ENCODE measurements at regions not wholly inside any gene's neighbourhood (a gene's known extent, or its start where the extent isn't known, plus 50 kb on each side); places are given as distances from the start of the nearest gene placed in this dataset.

DNA sequence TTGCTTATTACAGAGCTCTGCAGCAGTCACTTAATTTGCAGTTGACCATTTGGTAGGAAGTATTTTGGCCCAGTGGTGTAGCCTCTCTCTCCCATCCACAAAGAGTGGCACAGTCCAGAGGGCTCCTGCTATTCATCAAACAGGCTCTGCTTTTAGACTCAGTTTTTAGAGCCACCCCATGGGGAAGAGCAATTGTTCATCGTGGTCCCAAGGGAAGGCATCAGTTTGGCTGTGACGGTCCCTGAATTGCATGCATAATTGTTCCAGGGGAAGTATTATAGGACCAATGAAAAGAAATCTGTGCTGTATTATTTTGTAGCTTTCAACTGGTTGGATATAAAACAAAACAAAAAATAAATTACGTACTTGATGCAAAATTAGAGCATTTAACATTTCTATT is 799.0 kb downstream of the DACH1 start:
- peak in 1 of 3 experiments; percentile 34 for DNase-seq

DNA sequence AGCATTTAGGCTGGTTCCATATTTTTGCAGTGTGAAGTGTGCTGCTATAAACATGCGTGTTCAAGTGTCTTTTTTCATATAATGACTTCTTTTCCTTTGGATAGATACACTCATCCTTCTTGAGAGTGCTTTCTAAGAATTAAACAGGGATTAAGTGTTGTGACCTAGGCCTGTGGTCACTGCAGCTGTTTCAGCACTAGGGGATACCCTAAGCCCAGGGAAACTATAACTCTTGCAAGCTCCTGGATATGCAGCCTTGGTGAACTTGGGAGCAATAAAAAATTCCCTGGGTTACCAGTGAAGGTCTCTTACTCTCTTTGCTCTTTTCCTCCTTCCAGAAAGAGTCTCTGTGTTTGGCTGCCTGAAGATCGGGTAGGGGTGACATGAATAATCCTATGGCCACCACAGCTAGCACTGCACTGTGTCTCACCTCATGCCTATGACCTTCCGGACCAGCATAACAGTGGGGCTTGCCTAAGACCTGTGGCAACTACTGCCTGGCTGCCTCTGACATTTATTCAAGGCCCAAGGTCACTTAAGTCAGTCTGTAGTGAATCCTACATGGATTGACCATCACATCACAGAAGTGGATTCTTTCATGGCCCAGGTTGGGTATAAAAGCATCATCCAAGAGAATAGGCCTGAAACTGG is 799.7 kb downstream of the DACH1 start:
- DNase-seq = peak in 1 of 3 experiments; percentile 66

DNA sequence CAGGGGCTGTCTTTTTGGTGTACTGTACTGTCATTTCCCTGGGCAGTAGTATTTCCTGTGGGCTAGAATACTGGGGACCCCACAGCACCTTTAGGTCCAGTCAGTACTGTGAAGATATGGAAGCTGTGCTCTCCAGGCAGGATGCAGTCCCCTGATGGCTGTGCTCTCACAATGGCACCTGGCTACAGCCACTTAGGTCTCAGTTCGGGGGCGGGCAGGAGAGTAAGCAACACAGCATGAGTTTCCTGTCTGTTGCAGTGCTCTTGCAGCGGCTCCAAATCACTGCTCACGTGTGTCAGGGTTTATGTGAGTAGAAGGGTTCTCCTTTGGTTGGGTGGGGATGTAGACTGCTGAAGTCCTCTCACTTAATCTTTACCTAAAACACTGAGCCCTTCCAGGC is 810.4 kb downstream of the DACH1 start:
- DNase-seq = peak in 2 of 3 experiments; percentile 16 to 28

DNA sequence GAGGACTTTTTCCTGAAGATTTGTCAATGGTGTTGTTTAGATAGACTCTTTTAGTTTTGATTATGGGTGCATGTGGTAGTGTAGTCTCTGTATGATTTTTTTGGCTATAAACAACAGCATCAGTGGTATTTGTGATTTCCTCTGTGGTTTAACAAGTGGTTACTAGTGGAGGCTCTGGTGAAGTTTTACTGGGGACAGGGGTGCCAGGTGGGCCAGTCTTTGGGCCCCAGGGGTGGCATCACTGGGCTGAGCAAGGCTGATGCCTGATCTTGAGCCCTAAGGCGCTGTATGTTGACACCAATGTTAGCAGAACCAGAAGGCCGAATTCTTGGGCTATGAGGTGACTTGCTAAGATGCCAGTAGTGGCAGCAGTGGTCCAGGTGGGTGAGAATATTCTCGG is 811.4 kb downstream of the DACH1 start:
- DNase-seq = no peak

DNA sequence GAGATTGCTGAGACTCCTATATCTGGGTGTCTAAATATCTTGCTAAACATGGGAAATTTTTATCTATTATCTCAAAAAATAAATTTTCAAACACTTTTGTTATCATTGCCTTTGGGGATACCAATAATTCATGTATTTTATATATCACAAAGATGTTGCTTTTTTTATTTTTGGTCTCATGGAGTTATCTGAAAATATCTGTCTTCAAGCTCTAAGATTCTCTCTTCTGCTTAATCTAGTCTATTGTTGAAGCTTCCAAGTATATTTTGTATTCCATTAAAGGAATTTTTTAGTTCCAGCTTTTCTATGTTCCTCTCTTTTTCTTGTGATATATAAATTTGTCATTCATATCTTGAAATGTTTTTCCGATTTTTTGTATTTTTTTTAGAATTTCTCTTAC is 812.0 kb downstream of the DACH1 start:
- no peak for DNase-seq

DNA sequence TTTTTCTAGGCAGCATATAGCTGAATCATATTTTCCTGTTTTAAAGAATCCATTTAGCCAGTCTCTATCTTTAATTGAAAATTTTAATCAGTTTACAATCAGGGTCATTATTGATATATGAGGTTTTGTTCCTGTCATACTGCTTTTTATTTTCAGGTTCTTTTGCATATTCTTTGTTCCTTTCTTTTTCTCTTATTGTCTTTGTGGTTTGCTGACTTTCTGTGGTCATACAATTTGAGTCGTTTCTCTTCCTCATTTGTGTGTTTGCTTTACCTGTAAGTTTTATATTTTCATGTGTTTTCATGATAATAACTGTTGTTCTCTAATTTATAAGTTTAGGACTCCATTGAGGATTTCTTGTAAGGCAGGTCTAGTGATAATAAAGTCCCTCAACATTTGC is 812.6 kb downstream of the DACH1 start:
- DNase-seq = no peak

DNA sequence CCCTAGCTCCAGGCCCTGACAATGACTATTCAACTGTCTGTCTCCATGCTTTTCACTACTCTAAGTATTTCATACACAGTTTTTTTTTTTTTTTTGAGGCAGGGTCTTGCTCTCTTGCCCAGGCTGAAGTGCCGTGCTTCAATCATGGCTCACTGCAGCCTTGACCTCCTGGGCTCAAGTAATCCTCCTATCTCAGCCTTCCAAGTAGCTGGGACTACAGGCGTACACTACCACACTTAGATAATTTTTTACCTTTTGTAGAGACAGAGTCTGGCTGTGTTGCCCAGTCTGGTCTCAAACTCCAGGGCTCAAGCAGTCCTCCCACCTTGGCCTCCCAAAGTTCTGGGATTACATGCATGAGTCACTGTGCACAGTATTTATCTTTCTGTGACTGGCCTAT is 815.4 kb downstream of the DACH1 start:
- DNase-seq = no peak

DNA sequence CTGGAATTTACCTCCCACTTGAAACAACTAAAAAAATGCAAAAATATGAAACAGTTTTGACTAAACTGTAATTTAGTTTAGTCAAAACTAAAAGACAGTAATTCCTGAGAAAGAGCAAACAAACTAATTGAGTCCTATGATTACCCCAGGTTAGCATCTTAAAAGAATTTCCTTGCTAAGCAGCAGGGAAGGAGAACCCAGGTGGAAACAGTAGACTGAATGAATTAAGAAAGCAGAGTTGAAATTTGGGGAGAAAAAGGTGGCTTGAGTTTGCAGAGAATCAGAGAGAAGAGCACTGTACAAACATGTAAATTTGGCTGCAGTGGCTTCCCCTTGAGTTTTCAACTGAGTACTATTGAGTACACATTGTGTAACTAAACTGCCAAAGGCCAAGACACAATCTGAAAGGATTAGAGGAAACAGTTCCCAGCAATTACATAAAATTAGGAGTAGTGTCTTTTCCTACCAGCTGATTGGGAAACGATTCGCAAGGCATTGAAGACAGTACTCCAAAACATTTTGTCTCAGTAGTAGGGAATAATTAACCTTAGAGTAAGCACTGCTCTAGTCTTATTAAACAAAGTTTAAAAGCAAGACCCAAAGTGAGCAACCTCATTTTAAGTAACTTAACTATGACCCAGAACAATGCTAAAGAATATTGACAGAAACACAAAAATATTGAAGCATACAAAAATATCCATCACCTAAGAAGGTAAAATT is 820.5 kb downstream of the DACH1 start:
- peak in 1 of 3 experiments; percentile 34 for DNase-seq

DNA sequence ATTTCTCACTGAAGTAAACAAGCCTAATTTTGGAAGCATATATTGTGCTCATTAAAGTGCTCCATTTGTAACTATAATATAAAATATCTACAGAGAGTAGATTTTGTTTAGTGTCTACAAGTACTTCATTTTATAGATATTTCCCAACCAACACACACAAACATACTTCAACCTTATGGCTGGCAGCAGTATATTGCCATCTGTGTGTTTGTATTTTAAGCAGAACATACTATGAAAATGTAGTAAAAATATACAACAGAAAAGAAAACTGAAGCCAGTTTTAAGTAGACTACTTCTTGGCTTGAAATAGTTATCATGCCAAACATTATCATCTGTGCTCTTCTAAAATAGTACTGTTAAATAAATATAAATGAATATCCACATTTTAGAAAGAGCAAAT is 821.9 kb downstream of the DACH1 start:
- DNase-seq = no peak

DNA sequence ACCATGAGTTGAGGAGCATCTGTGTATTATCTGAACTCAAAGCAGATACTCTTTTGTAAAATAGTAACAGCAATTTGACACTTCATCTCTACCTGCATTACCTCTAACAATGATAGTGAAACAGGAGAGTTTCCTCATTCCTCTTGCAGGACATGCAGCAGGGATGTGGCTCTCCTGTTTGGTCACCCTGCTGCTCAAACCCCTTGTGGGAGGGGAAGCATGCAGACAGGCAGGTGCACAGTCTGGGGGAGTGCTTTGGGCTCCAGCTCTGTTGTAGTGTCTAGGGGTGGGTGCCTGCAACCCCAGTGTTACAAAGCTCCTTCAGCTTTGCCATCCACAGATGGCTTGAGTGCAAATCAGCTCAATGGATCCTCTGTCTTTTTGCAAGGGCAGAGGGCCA is 827.6 kb downstream of the DACH1 start:
- DNase-seq = no peak

DNA sequence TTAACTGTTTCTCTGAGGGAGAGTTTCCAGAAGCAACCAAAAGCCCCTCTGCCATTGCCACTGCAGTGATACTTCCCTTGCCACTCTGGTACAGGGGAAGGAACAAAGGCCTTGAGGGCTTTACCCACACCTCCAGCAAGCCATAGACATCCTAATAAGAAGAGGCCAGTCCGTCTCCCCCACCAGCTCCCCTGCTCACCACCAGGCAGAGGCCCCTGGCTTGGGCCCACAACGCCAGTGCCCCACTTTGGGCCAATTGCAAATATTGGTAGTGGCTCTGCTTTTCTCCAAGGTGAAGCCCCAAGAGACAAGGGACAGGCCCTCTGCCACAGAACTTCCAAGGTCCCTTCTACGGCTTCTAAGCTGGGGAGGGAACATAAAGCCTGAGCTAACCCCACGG is 833.0 kb downstream of the DACH1 start:
- no peak for DNase-seq

DNA sequence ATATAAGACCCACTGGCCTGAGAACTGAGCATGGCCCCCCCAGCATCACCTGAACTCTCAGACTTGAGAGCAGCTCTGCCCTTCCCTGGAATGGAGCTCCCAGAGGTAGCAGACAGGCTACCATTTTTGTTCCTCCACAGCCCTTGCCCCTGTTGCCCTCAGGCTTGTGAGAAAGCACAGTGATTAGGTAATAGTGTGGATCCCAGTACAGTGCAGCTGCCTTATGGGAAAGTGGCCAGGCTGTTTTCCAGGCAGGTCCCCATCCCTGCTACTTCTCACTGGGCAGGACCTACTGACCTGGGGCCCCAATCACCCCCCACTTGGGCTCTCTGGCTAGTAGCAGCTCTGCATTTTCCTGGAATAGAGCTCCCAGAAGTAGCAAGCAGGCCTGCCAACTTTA is 834.0 kb downstream of the DACH1 start:
- DNase-seq = no peak

DNA sequence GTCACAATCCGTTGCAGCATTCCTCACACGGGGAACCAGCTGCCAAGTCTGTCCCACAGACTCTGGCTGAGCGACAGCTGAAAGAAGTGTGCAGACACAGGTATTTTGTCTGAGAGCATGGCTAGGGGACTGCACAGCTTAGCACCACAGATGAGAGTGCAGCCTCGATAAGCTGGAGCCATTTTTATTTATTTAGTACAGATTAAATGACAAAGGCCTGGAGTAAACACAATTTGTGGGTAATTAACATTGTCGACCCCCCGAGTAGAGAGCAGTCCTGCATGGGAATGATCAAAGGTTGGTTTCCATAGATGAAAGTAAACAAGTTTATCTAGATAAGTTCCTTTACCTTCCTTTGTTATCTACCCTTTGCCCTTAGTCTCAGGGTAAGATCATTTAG is 836.2 kb downstream of the DACH1 start:
- DNase-seq = no peak

DNA sequence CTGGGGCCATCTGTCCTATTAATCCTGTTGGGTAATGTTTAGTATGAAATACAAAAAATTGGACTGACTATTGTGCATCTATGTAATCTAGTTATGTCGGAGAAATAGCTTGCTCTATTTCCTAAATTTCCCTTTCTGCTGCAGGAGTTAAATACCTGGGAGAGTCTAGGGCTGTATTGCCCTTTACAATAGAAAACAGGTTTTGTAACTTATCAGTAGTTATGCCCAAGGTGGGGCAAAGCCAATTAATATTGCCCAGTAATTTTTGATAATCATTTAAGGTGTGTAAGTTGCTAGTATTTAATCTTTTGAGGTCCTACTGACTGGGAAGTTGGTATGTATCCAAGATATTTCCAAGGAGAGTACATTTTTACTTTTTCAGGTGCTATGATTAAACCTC is 838.1 kb downstream of the DACH1 start:
- DNase-seq = no peak

DNA sequence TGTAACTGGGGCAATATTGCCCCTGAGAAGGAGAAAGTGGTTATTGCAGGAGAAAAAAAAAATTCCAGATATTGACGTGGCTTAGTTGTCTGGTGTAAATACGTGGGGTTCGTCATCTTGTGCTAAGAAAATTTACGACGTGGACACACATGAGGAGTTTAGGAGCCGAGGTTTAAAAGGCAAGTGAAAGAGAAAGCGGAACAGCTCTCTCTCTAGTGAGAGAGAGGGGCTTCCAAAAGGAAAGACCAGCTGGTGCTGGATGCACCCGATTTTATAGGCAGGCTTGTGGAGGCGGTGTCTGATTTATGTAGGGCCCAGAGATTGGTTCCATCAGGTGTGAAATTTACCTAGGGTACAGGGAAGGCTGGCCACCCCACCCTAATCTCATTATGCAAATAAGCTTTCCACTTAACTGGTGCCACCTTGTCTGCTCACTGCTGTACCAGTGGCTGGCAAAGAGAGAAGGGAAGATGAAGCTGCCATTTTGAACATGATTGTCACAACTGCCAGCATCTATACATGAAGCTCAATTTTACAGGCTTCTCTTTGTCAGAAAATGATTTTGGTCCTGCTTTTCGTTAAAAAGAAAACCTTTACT is 845.1 kb downstream of the DACH1 start:
- peak; percentile 30 to 76 (median 60) for DNase-seq

DNA sequence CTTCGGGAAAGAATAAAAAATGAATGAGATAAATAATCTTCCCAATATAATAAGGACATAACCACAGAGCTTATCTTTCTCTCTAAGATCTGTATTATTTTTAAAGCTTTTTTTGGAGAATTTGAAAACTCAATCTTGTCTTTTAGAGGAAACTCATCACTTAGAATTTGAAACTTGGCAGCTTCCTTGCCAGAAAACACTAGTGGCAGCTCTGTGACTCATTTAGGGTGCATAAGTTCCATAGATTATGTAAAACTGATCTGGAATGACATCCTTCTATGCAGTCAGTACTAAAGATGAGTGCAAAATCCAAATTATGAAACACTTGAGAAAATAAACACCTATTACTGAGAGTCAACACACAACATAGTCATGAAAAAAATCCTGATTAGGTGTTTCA is 848.0 kb downstream of the DACH1 start:
- DNase-seq = no peak

DNA sequence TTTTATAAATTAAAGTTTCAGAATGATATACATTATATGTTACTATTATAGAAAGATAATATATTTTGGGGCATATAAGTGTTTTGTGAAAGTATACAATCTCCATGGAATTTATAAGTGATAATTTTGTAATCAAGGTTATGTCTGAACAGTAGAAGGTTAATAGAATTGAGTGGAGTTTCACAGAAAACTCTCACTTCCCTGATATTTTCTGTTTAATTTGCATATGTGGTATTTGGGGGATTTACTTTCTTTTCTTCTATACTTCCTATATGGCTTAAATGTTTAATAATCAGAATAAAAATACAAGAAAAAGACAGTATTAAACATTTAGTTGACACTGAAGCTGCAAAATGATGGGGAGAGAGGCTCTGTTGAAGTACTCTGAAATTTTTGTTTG is 848.5 kb downstream of the DACH1 start:
- DNase-seq = no peak

DNA sequence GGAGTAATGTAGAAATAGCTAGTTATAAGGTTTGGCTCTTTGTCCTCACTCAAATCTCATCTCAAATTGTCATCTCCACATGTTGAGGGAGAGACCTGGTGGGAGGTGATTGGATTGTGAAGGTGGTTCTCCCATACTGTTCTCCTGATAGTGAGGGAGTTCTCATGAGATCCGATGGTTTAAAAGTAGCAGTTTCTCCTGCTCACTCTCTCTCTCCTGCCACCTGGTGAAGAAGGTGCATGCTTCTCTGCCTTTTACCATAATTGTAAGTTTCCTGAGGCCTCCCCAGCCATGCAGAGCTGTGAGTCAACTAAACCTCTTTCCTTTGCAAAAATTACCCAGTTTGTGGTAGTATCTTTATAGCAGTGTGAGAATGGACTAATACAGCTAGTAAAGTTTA is 849.4 kb downstream of the DACH1 start:
- DNase-seq = no peak

DNA sequence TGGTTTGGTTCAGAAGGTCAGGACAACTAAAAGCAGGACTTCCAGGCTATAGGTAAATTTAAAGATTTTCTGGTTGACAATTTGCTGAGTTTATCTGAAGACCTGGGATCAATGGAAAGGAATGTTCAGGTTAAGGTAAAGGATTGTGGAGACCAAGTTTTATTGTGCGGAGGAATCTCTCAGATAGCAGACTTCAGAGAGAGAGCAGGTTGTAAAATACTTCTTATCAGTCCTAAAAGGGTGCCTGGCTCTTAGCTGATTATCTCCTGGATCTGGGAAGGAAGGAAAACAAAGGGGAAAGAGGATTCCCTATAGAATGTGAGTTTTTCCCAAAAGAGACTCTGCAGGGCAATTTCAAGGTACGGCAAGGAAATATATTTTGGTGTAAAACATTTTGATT is 851.5 kb downstream of the DACH1 start:
- DNase-seq = no peak

DNA sequence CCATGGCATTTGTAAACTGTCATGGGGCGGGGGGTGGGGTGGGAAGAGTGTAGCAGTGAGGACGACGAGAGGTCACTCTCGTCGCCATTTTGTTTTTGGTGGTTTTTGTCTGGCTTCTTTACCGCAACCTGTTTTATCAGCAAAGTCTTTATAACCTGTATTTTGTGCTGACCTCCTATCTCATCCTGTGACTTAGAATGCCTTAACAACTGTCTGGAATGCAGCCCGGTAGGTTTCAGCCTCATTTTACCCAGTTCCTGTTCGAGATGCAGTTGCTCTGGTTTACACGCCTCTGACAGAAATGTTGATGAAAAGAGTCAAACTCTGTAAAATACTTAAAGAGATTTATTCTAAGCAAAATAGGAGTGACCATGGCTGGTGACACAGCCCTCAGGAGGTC is 852.0 kb downstream of the DACH1 start:
- DNase-seq = no peak

DNA sequence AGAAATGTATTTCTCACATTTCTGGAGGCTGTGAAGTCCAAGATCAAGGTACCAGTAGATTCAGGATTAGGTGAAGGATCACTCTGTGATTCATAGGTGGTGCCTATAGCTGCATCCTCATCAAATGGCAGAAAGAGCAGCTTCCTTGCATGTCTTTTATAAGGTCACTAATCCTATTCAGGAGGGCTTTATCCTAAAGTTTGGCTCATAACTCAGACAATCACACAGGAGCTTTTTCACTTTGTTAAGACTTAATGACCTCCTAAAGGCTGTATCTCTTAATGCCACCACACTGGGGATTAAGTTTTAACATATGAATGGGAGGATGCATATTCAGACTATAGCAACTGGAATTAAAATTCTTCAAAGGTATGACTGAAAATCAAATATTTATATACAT is 861.1 kb downstream of the DACH1 start:
- no peak for DNase-seq

DNA sequence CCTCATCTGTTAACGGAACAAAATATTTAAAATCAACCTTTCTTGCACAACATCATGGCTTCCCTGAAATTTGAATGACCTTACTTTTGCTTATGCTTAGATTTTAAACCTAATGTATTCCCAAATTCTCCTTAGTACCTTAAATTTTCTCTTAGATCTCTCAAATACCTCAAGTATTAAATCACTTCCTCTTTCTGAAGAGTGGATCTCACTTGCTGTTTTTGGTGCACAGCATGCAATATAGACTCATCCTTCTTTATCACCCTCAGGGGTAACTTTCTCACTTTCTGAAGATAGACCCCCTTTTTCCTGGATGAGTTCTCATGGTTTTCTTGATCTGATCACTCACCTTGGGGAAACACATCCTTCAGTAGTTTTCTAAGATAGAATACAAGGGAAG is 871.7 kb downstream of the DACH1 start:
- no peak for DNase-seq

DNA sequence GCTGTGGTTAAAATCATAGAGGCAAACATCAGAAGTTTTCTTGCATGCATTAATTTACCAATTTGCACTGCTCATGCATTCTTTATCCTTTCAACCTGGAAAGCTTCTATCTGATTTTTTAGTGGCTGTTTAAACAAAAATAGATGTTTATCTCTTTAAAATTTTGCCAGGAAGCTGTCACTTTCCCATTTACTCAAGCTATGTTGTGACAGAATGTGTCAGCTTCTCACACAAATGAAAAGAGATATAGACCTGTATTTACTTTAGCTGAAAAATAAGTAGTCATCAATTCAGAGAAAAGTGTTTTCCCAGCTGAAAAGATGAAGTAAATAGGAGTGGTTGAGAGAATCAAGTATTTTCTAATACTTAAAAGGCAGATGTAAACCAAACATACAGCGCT is 872.8 kb downstream of the DACH1 start:
- DNase-seq = peak in 2 of 3 experiments; percentile 5 to 47

DNA sequence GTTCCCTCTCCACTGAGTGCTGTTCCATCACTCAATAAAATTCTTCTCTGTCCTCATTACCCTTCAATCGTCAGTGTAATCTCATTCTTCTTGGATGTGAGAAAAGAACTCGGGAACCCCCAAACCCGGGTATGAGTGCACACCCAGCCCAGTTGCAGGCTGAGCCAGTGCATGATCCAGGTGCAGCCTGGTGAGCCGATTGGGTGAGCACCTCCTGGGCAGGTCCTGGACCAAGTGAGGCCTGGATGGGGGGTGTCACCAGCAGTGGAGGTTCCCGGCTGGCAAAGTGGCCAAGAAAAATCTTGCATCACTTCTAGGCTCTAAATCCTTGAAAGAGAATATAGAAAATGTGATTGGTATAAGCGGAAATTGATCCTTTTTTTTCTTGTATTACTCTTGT is 878.8 kb upstream of the KLHL1 start:
- no peak for DNase-seq

DNA sequence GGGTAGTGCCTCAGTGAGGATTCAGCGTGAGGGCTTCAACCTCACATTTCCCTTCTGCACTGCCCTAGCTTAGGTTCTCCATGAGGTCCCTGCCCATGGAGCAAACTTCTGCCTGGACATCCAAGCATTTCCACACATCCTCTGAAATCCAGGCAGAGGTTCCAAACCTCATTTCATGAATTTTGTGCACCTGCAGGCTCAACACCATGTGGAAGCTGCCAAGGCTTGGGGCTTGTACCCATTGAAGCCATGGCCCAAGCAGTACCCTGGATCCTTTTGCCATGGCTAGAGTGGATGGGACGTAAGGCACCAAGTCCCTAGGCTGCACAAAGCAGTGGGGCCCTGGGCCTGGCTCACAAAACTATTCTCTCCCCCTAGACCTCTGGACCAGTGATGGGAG is 877.1 kb upstream of the KLHL1 start:
- DNase-seq = no peak
